CD4-positive, alpha-beta T cell (primary cell): ENCODE measurements at regions not wholly inside any gene's neighbourhood (a gene's known extent, or its start where the extent isn't known, plus 50 kb on each side); places are given as distances from the start of the nearest gene placed in this dataset.
"Not testable (repeated sequence)": the region's sequence is repeated elsewhere in the genome, so short reads cannot be mapped to it uniquely, and the experiment has no call there.

Experiments
- ATAC-seq: fragments of 200-7000 bp; cut with Tn5 transposase; one replicate; pipeline ENCODE4 v1.10.0; 2022; ENCODE audit warnings: mild to moderate bottlenecking; ENCODE audit not compliant: poor library complexity
- CTCF ChIA-PET: fragments of 350-600 bp; sonication (Branson Sonifier 250); formaldehyde crosslinking; loops from one replicate; lab custom pipeline; 2021; ENCODE audit warnings: antibody characterized with exemption, inconsistent platforms; lab: Charles Lee
- POLR2A ChIA-PET: fragments of 350-600 bp; sonication (Branson Sonifier 250); formaldehyde crosslinking; loops from one replicate; lab custom pipeline; 2021; ENCODE audit warnings: antibody characterized with exemption, inconsistent platforms; lab: Charles Lee
- DNase-seq, 14 experiments: peaks; one replicate each; pipeline ENCODE4 v3.0.0-alpha.2; 2013 to 2020; ENCODE audit warnings: mixed read lengths in 2 of 14
- H3K27ac ChIP-seq, 2 donors: one replicate each; pipeline versions ENCODE4 v1.5.1 to v1.7.0; 2013; ENCODE audit warnings: low read length in 2 of 2, low read depth in 1 of 2, mild to moderate bottlenecking in 1 of 2
- H3K27me3 ChIP-seq, 2 experiments: 1 replicate in 1 of 2; 2 replicates in 1 of 2; pipeline versions ENCODE4 v1.6.1 to v1.7.0; 2013; ENCODE audit warnings: low read length in 2 of 2, control low read depth in 1 of 2, mild to moderate bottlenecking in 1 of 2, moderate library complexity in 1 of 2; ENCODE audit not compliant: insufficient read depth in 2 of 2, control insufficient read depth in 1 of 2
- H3K36me3 ChIP-seq: one replicate; pipeline ENCODE4 v1.6.1; 2013; ENCODE audit warnings: low read length, control low read depth; ENCODE audit not compliant: insufficient read depth
- H3K4me1 ChIP-seq: one replicate; pipeline ENCODE4 v1.6.1; 2013; ENCODE audit warnings: low read length, control low read depth; ENCODE audit not compliant: insufficient read depth
- H3K4me3 ChIP-seq: one replicate; pipeline ENCODE4 v1.5.1; 2013; ENCODE audit warnings: mild to moderate bottlenecking, low read length, moderate library complexity
- H3K9me3 ChIP-seq, 2 experiments: 1 replicate in 1 of 2; 2 replicates in 1 of 2; pipeline versions ENCODE4 v1.6.1 to v1.7.0; 2013; ENCODE audit warnings: low read length in 2 of 2, mild to moderate bottlenecking in 2 of 2, control low read depth in 1 of 2, moderate library complexity in 1 of 2; ENCODE audit not compliant: control insufficient read depth in 1 of 2, insufficient read depth in 1 of 2
- H3K27ac Mint-ChIP-seq: one replicate; pipeline ENCODE4 v1.8.0; 2020; ENCODE audit warnings: mixed read lengths
- H3K27me3 Mint-ChIP-seq: one replicate; pipeline ENCODE4 v1.8.0; 2021; ENCODE audit warnings: mixed read lengths
- H3K36me3 Mint-ChIP-seq: one replicate; pipeline ENCODE4 v1.8.0; 2021; ENCODE audit warnings: low read depth, mixed read lengths
- H3K4me1 Mint-ChIP-seq: one replicate; pipeline ENCODE4 v1.8.0; 2021; ENCODE audit warnings: low read depth, mixed read lengths
- H3K4me3 Mint-ChIP-seq: one replicate; pipeline ENCODE4 v1.8.0; 2020; ENCODE audit warnings: mild to moderate bottlenecking, mixed read lengths
- H3K9me3 Mint-ChIP-seq: one replicate; pipeline ENCODE4 v1.8.0; 2020; ENCODE audit warnings: mixed read lengths
- CTCF ChIP-seq: fragments of 200-600 bp; IDR thresholded peaks from one replicate; pipeline ENCODE4 v1.8.0; 2022; ENCODE audit warnings: antibody characterized with exemption, mild to moderate bottlenecking
- intact Hi-C, 2 experiments: fragments of 100-400 bp; cut with DNase I in 1 of 2; cut with micrococcal nuclease in 1 of 2; formaldehyde crosslinking; loops; one replicate each; pipeline versions ENCODE4 v1.15.1 to v1.9.0; 2023 to 2025; cut with DNase I, micrococcal nuclease

- ChIA-PET POLR2A (no interaction called here), CTCF (no interaction called here)
- no peaks in the 10 kb centered on the region for H3K36me3 Mint-ChIP-seq
- no peaks in the 10 kb centered on the region for H3K27me3 Mint-ChIP-seq
- Histone ChIP-seq H3K4me1 (no peaks in the 10 kb centered on the region), H3K9me3 (no peaks in the 10 kb centered on the region), H3K4me3 (no peak overlapping the region), H3K36me3 (no peaks in the 10 kb centered on the region), H3K27ac (no peak overlapping the region), H3K27me3 (no peaks in the 10 kb centered on the region)
- ATAC-seq (no peak), DNase-seq (no peak)
- no peak overlapping the region for H3K4me3 Mint-ChIP-seq
- H3K4me1 Mint-ChIP-seq = no peaks in the 10 kb centered on the region
- H3K9me3 Mint-ChIP-seq = peaks cover 4% of the 10 kb centered on the region
- no peak overlapping the region for H3K27ac Mint-ChIP-seq
- intact Hi-C loops = no loop called here
- TF ChIP-seq CTCF = no peak
These were observed 201.0 kb upstream of the TP63 start for GRCh38 chr3:189430166-189430565.

- H3K4me1 Mint-ChIP-seq, H3K27ac Mint-ChIP-seq, H3K36me3 ChIP-seq, H3K4me3 ChIP-seq, H3K4me1 ChIP-seq, ATAC-seq, DNase-seq, H3K9me3 ChIP-seq, H3K36me3 Mint-ChIP-seq, H3K27me3 ChIP-seq, H3K27me3 Mint-ChIP-seq, H3K9me3 Mint-ChIP-seq, H3K27ac ChIP-seq, H3K4me3 Mint-ChIP-seq, POLR2A ChIA-PET: not testable (repeated sequence)
- intact Hi-C loops = loop anchor here in 1 of 2 experiments (1.0 kb wide), 1 partner anchor 16 kb away; no protein-coding TSS in a partner anchor
- CTCF ChIA-PET = interaction anchor here (1.3 kb wide), 1 partner anchor 11 kb away, joined by 3 read pairs; no protein-coding TSS in a partner anchor
These were observed 188.9 kb upstream of the TP63 start for GRCh38 chr3:189442257-189442656.

GRCh38 chr3:189446959-189447560 is 184.1 kb upstream of the TP63 start:
- TF ChIP-seq CTCF = no peak
- no peaks in the 10 kb centered on the region for H3K9me3 ChIP-seq
- intact Hi-C loops = no loop called here

GRCh38 chr3:189449084-189449483 is 182.1 kb upstream of the TP63 start:
- no peak overlapping the region for H3K27ac Mint-ChIP-seq
- no peaks in the 10 kb centered on the region for H3K27me3 Mint-ChIP-seq
- no peak for TF ChIP-seq CTCF
- CTCF ChIA-PET = no interaction called here
- no peak for ATAC-seq
- no peaks in the 10 kb centered on the region for H3K36me3 Mint-ChIP-seq
- no peak for DNase-seq
- Histone ChIP-seq H3K27ac (no peak overlapping the region), H3K9me3 (no peaks in the 10 kb centered on the region), H3K27me3 (no peaks in the 10 kb centered on the region), H3K4me3 (no peak overlapping the region), H3K4me1 (no peaks in the 10 kb centered on the region), H3K36me3 (no peaks in the 10 kb centered on the region)
- H3K4me3 Mint-ChIP-seq = no peak overlapping the region
- H3K9me3 Mint-ChIP-seq = no peaks in the 10 kb centered on the region
- POLR2A ChIA-PET = no interaction called here
- H3K4me1 Mint-ChIP-seq = no peaks in the 10 kb centered on the region
- intact Hi-C loops = no loop called here

More at GRCh38 chr3:189446959-189447560, 184.1 kb upstream of the TP63 start:
- no peaks in the 10 kb centered on the region for H3K36me3 ChIP-seq
- ChIA-PET CTCF (no interaction called here), POLR2A (interaction anchor here (0.7 to 1.2 kb wide), 2 partner anchors 15 to 1426 kb away, joined by 3 read pairs; no protein-coding TSS in a partner anchor)
- no peaks in the 10 kb centered on the region for H3K27me3 ChIP-seq
- no peaks in the 10 kb centered on the region for H3K4me1 ChIP-seq
- no peak overlapping the region for H3K27ac Mint-ChIP-seq
- ATAC-seq (no peak), DNase-seq (no peak)
- no peaks in the 10 kb centered on the region for H3K36me3 Mint-ChIP-seq
- H3K27me3 Mint-ChIP-seq = no peaks in the 10 kb centered on the region
- H3K9me3 Mint-ChIP-seq = no peaks in the 10 kb centered on the region
- H3K27ac ChIP-seq = no peak overlapping the region
- no peak overlapping the region for H3K4me3 Mint-ChIP-seq
- H3K4me3 ChIP-seq = no peak overlapping the region
- H3K4me1 Mint-ChIP-seq = no peaks in the 10 kb centered on the region
